Medulla oblongata (tissue), 1 donor: ENCODE measurements at regions not wholly inside any gene's neighbourhood (a gene's known extent, or its start where the extent isn't known, plus 50 kb on each side); places are given as distances from the start of the nearest gene placed in this dataset.
A peak's percentile ranks its signal among the peaks of the same experiment; 100 is the strongest.
"Not testable (repeated sequence)": the region's sequence is repeated elsewhere in the genome, so short reads cannot be mapped to it uniquely, and the experiment has no call there.

Source experiments
- DNase-seq: peaks from one replicate; pipeline ENCODE4 v3.0.0-alpha.2; 2015; ENCODE audit errors: extremely low spot score

- DNase-seq, result no peak
These were observed 448.0 kb downstream of the KCNT2 start for GRCh38 chr1:196160066-196160795.

GRCh38 chr1:196155586-196155985 is 452.7 kb downstream of the KCNT2 start:
- DNase-seq, result no peak

- DNase-seq, result no peak
These were observed 455.3 kb downstream of the KCNT2 start for GRCh38 chr1:196152975-196153374.

- no peak for DNase-seq
These were observed 456.2 kb downstream of the KCNT2 start for GRCh38 chr1:196152086-196152485.

- peak; percentile 30 for DNase-seq
These were observed 459.8 kb downstream of the KCNT2 start for GRCh38 chr1:196148367-196148970.

GRCh38 chr1:196147530-196147929 is 460.7 kb downstream of the KCNT2 start:
- no peak for DNase-seq

GRCh38 chr1:196145151-196145550 is 463.1 kb downstream of the KCNT2 start:
- DNase-seq, result not testable (repeated sequence)

- no peak for DNase-seq
These were observed 463.7 kb downstream of the KCNT2 start for GRCh38 chr1:196144588-196144987.

GRCh38 chr1:196143602-196144342 is 464.5 kb downstream of the KCNT2 start:
- no peak for DNase-seq

- DNase-seq, result no peak
These were observed 466.1 kb downstream of the KCNT2 start for GRCh38 chr1:196142111-196142640.

- no peak for DNase-seq
These were observed 471.8 kb downstream of the KCNT2 start for GRCh38 chr1:196136396-196136795.

- DNase-seq, result no peak
These were observed 476.5 kb downstream of the KCNT2 start for GRCh38 chr1:196131691-196132090.

GRCh38 chr1:196128835-196129234 is 479.4 kb downstream of the KCNT2 start:
- DNase-seq, result no peak

- DNase-seq, result no peak
These were observed 487.1 kb downstream of the KCNT2 start for GRCh38 chr1:196121181-196121580.

- no peak for DNase-seq
These were observed 492.6 kb downstream of the KCNT2 start for GRCh38 chr1:196115646-196116045.

GRCh38 chr1:196114193-196114592 is 494.0 kb downstream of the KCNT2 start:
- DNase-seq, result no peak

GRCh38 chr1:196108990-196109389 is 499.2 kb downstream of the KCNT2 start:
- not testable (repeated sequence) for DNase-seq

GRCh38 chr1:196105901-196106300 is 502.3 kb downstream of the KCNT2 start:
- no peak for DNase-seq

GRCh38 chr1:196102826-196103225 is 505.4 kb downstream of the KCNT2 start:
- no peak for DNase-seq

GRCh38 chr1:196098000-196098399 is 510.2 kb downstream of the KCNT2 start:
- DNase-seq, result peak; percentile 41

GRCh38 chr1:196094821-196095220 is 513.4 kb downstream of the KCNT2 start:
- no peak for DNase-seq

- DNase-seq, result no peak
These were observed 516.7 kb downstream of the KCNT2 start for GRCh38 chr1:196091397-196092135.
